ENCODE measurements at regions not wholly inside any gene's neighbourhood (a gene's known extent, or its start where the extent isn't known, plus 50 kb on each side); places are given as distances from the start of the nearest gene placed in this dataset.

DNA sequence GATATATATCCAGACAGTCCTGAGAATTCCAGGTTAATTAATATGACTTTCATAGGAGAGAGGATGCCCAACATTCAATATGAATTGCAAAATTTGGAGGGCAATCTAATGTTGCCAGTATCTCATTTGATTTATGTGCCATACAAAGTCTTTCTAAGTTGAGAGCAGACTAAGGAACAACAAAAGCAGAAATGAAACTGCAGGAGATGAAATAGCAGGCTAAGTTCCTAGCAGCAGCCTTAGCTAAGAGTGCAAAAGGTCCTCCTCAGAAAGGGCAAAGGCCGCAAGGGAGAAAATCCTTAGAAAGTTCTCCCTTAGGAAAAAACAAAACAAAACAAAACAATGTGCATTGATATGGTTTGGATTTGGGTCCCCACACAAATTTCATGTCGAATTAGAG is 602.9 kb upstream of the HTR2C start:
- no peak overlapping the region for H3K27ac ChIP-seq (replicated peaks)
- no peaks in the 10 kb centered on the region for H3K27me3 ChIP-seq (ENCODE audit: insufficient read depth, poor library complexity, severe bottlenecking)
- no peak for DNase-seq (ENCODE audit: low read depth in 1 of 2, low spot score in 1 of 2)
- H3K4me3 ChIP-seq (replicated peaks; ENCODE audit: insufficient read depth, low read length) = no peak overlapping the region
- no peak for TF ChIP-seq SPI1 (IDR thresholded peaks at IDR 0.05; ENCODE audit: borderline replicate concordance, low read depth)
- TF ChIP-seq, protein P1, sequence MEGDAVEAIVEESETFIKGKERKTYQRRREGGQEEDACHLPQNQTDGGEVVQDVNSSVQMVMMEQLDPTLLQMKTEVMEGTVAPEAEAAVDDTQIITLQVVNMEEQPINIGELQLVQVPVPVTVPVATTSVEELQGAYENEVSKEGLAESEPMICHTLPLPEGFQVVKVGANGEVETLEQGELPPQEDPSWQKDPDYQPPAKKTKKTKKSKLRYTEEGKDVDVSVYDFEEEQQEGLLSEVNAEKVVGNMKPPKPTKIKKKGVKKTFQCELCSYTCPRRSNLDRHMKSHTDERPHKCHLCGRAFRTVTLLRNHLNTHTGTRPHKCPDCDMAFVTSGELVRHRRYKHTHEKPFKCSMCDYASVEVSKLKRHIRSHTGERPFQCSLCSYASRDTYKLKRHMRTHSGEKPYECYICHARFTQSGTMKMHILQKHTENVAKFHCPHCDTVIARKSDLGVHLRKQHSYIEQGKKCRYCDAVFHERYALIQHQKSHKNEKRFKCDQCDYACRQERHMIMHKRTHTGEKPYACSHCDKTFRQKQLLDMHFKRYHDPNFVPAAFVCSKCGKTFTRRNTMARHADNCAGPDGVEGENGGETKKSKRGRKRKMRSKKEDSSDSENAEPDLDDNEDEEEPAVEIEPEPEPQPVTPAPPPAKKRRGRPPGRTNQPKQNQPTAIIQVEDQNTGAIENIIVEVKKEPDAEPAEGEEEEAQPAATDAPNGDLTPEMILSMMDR (IDR thresholded peaks at IDR 0.05; ENCODE audit: insufficient read depth, low read length) = no peak
- TF ChIP-seq, protein P2, sequence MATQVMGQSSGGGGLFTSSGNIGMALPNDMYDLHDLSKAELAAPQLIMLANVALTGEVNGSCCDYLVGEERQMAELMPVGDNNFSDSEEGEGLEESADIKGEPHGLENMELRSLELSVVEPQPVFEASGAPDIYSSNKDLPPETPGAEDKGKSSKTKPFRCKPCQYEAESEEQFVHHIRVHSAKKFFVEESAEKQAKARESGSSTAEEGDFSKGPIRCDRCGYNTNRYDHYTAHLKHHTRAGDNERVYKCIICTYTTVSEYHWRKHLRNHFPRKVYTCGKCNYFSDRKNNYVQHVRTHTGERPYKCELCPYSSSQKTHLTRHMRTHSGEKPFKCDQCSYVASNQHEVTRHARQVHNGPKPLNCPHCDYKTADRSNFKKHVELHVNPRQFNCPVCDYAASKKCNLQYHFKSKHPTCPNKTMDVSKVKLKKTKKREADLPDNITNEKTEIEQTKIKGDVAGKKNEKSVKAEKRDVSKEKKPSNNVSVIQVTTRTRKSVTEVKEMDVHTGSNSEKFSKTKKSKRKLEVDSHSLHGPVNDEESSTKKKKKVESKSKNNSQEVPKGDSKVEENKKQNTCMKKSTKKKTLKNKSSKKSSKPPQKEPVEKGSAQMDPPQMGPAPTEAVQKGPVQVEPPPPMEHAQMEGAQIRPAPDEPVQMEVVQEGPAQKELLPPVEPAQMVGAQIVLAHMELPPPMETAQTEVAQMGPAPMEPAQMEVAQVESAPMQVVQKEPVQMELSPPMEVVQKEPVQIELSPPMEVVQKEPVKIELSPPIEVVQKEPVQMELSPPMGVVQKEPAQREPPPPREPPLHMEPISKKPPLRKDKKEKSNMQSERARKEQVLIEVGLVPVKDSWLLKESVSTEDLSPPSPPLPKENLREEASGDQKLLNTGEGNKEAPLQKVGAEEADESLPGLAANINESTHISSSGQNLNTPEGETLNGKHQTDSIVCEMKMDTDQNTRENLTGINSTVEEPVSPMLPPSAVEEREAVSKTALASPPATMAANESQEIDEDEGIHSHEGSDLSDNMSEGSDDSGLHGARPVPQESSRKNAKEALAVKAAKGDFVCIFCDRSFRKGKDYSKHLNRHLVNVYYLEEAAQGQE (IDR thresholded peaks at IDR 0.05; ENCODE audit: insufficient replicate concordance, low read depth) = no peak
- no peak for TF ChIP-seq POLR2AphosphoS5 (IDR thresholded peaks at IDR 0.05; ENCODE audit: low read depth)
- TF ChIP-seq GABPA (IDR thresholded peaks at IDR 0.05; ENCODE audit: low read depth) = no peak

DNA sequence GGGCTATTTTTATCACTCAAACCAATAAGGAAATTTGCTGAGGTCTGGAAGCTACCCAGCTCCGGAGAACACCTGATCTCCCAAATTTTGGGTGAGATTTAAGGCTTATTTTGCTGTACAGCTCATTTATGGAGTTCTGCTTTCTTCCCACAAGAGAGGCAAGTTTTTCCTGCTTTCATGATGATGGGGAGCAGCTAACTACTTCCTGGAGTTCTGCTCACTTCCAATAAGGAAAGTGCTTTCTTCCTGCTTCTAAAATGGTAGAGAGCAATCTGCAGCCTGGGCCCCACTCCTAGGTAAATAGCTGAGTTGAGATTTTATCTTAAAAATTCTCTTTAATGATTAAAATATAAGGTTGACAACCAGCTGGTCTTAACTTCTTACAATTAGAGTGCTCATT is 606.0 kb upstream of the HTR2C start:
- DNase-seq (ENCODE audit: low read depth in 1 of 2, low spot score in 1 of 2) = no peak
- TF ChIP-seq, protein P1 (IDR thresholded peaks at IDR 0.05; ENCODE audit: insufficient read depth, low read length) = no peak
- TF ChIP-seq, protein P2 (IDR thresholded peaks at IDR 0.05; ENCODE audit: insufficient replicate concordance, low read depth) = no peak
- Histone ChIP-seq H3K27ac (replicated peaks) (no peak overlapping the region), H3K27me3 (ENCODE audit: insufficient read depth, poor library complexity, severe bottlenecking) (peaks cover 2% of the 10 kb centered on the region), H3K4me3 (replicated peaks; ENCODE audit: insufficient read depth, low read length) (no peak overlapping the region)

DNA sequence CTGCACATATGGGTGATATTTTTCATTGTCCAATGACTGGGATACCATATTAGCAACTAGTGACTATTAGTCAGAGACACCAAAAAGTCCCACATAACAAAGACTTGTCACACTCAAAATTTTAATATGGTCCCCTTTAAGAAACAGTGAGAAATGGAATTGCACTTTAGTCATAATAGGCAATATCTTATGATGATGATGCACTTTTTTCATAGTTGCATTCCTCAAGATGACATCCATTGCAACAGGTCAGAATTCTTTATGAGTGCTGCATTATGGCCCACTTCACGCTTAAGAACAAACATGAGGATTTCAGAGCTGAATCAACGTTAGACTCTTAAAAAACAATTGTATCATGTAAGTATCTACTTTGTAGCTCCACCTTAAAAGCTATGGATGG is 608.4 kb upstream of the HTR2C start:
- TF ChIP-seq, protein P2 (IDR thresholded peaks at IDR 0.05; ENCODE audit: insufficient replicate concordance, low read depth) = no peak
- no peak for TF ChIP-seq SPI1 (IDR thresholded peaks at IDR 0.05; ENCODE audit: borderline replicate concordance, low read depth)
- no peak for TF ChIP-seq POLR2AphosphoS5 (IDR thresholded peaks at IDR 0.05; ENCODE audit: low read depth)
- TF ChIP-seq, protein P1 (IDR thresholded peaks at IDR 0.05; ENCODE audit: insufficient read depth, low read length) = no peak
- no peak for TF ChIP-seq GABPA (IDR thresholded peaks at IDR 0.05; ENCODE audit: low read depth)
- H3K27ac ChIP-seq (replicated peaks) = no peak overlapping the region
- no peak for DNase-seq (ENCODE audit: low read depth in 1 of 2, low spot score in 1 of 2)
- no peak overlapping the region for H3K4me3 ChIP-seq (replicated peaks; ENCODE audit: insufficient read depth, low read length)
- H3K27me3 ChIP-seq (ENCODE audit: insufficient read depth, poor library complexity, severe bottlenecking) = peaks cover 2% of the 10 kb centered on the region
